GM19043 (cell line): ENCODE measurements at regions not wholly inside any gene's neighbourhood (a gene's known extent, or its start where the extent isn't known, plus 50 kb on each side); places are given as distances from the start of the nearest gene placed in this dataset.
"Not testable (repeated sequence)": the region's sequence is repeated elsewhere in the genome, so short reads cannot be mapped to it uniquely, and the experiment has no call there.

Experiments
- ATAC-seq: cut with Tn5 transposase; IDR thresholded peaks from one replicate; pipeline ENCODE4 v1.9.1; 2021; ENCODE audit warnings: low read depth; ENCODE audit not compliant: unreplicated experiment

DNA sequence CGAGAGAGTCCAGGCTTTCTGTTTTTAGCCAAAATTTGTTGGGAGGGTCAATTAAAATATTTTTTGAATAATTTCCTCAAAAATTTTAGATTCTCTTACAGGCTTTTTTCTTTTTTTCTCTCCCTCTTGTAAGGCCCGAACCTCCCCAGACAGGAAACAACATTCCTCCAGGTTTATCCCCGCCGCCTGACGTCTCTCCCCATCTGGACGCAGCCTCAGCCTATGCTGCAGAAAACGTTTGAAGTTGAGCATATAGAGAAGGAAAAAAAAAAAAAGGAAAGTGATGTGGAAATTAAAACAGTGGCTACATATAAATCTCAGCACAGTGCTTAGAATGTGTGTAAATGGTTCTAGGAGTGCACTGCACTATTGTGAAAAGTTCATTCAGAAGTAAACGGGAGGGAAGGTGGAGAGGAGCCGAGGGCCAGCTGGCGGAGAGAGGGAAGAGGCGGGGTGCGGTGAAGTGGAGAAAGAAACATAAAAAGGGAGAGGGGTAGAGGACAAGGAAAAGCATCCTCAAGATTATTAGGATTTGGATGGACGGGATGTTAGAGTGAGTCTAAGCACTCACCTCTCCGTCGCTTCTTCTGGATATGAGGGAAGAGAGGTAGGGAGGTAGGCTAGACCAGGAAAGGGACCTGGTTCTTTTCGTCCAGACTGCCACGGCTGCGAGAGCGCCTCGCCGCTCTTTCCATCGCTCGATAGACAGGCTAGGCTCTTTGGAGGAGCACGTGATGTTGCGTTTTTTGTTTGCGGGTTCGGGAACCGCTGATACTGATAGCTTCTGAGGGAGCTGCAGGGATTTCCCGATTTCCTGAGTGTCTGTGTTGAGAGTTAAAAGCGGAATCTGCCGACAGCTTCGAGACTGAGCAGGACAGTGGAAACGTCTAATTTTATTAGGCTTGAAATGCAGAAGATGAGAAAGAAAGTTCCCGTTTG lies 98.7 kb downstream of the TRIM27 start:
- ATAC-seq, result no peak

DNA sequence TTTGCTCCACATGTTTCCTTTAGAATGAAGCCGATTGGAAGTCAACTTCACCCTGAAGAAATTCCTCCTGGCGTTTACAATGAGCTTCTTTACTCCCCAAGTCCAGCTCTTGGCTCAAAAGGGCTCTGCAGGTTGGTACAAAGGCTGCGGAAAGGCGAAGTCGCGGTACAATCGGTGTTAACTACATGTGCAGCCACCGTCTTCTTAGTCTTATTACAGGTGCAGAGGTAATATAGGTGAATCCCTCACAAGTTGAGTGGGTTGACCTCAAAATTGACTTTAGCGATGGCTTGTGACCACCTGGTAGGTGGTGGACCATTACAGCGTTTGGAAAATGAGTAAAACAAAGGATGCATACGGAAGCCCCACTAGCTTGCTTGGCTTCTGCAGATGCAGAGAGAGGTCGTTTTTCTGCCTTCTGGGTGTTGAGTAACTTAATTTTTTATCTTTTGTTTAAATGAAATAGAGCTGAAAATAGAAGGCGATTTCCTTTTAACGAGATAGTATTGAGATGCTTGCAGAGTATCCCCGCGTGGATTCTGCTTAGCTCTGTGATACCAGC lies 98.0 kb downstream of the TRIM27 start:
- ATAC-seq, result no peak

DNA sequence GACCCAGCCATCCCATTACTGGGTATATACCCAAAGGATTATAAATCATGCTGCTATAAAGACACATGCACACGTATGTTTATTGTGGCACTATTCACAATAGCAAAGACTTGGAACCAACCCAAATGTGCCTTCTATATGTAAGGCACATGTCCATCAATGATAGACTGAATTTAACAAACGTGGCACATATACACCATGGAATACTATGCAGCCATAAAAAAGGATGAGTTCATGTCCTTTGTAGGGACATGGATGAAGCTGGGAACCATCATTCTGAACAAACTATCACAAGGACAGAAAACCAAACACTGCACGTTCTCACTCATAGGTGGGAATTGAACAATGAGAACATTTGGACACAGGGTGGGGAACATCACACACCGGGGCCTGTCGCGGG lies 92.1 kb downstream of the TRIM27 start:
- not testable (repeated sequence) for ATAC-seq

DNA sequence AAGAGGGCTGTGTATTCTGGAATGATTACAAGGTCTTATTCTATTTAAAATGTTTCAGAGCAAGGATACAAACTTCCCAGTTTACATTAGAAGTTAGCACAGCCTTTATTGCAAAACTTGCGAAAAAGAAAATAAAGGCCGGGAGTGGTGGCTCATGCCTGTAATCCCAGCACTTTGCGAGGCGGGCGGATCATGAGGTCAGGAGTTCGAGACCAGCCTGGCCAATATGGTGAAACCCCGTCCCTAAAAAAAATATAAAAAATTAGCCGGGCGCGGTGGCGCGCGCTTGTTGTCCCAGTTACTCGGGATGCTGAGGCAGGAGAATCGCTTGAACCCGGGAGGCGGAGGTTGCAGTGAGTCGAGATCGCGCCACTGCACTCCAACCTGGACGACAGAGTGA lies 87.1 kb downstream of the TRIM27 start:
- not testable (repeated sequence) for ATAC-seq

DNA sequence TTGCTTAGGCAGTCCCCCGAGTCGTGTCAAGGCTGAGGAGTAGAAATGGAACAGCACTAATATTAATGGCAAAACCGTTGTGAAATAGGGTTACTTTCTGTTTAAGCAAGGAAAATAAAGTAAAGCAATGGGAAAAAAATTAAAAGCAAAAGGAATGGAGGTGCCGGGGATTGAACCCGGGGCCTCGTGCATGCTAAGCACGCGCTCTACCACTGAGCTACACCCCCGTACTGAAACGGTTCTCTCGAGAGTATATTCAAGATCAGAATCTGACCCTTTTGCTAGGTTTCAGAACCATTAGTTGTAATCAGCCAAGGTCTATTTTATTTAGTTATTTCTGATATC lies 85.5 kb downstream of the TRIM27 start:
- ATAC-seq, result no peak

DNA sequence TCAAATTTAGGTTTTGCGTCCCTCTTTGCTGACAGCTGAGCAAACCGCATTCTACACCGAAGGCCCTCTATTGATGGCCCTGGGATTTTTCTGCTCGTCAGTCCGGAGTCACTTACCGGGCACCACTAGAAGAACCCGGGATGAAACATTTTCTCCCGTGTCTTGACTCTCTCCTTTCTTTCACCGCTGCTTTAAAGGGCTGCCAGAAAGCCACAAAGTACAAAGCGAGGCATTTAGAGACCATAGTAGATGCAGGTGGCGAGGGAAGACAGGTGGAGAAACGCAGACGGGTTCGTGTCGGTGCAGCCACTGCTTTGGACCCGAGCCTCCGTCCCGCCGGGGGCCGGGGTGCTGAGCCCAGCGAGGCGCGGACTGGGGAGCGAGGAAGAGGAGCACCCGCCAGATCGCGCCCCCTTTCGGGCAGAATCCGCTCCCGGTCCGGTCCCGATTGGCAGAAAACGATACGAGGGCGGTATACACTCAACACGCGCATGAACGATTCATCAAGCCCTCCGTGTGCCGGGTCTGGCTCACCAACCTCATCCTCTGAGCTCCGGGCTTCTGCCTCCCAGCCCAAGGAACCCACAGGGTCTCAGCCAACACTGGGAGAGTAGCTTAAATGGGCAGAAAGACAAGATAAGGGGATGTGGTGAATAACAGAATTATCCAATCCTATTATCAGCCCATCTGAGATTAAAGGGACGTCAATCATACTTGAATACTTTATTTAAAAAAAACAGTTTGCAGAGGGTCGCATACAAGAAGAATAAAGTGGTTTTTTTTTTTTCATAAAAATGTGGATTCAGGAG lies 84.9 kb downstream of the TRIM27 start:
- no peak for ATAC-seq

DNA sequence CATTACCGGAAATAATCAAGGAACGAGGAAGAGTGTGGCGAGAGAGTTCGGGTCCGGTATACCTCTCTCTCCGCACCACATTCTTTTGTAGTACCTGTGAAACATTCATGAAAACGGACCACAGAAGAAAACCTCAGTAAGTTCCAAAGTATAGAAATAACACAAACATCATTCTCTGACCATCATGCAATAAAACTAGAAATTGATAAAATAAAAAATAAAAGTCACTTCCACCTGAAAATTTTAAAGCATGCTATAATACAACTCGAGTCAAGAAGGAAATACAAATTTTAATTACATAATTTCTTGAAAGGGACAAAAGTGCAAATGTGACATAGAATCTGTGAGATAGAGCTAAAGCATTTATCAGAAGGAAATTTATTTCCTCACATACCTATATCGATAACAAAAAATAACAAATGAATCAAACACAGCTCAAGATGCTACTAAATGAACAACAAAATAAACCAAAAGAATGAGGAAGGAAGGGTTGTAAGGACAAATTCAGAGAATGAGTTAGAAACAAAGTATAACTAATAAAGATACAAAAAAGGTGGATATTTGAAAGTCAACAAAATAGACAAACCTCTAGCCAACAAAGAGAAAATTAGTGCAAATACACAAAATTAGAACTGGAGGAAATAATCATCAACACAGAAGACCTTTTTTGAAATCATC lies 84.2 kb downstream of the TRIM27 start:
- no peak for ATAC-seq

DNA sequence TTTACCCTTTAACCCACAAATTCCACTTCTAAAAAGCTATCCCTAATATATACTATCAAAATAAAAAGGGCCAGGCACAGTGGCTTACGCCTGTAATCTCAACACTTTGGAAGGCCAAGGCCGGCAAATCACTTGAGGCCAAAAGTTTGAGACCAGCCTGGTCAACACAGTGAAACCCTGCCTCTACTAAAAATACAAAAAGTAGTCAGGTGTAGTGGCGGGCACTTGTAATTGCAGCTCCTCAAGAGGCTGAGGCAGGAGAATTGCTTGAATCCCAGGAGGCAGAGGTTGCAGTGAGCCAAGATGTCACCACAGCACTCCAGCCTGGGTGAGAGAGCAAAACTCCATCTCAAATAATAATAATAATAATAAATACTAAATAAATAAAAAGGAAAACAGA lies 82.5 kb downstream of the TRIM27 start:
- no peak for ATAC-seq

DNA sequence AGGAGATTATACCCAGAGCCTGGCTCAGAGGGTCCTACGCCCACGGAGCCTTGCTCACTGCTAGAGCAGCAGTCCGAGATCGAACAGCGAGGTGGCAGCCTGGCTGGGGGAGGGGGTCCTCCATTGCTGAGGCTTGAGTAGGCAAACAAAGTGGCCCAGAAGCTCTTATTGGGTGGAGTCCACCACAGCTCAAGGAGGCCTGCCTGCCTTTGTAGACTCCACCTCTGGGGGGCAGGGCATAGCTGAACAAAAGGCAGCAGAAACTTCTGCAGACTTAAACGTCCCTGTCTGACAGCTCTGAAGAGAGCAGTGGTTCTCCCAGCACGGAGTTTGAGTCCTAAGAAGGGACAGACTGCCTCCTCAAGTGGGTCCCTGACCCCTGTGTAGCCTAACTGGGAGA lies 75.0 kb downstream of the TRIM27 start:
- ATAC-seq, result not testable (repeated sequence)
